WTC11 (cell line): ENCODE measurements at regions not wholly inside any gene's neighbourhood (a gene's known extent, or its start where the extent isn't known, plus 50 kb on each side); places are given as distances from the start of the nearest gene placed in this dataset.

Experiments used
- ATAC-seq: fragments of 200-7000 bp; cut with Tn5 transposase; 2 replicates; pipeline ENCODE4 v1.10.0; 2021; ENCODE audit warnings: mild to moderate bottlenecking, moderate library complexity
- CTCF ChIA-PET: fragments of 300-600 bp; sonication (Branson Sonifier 250); formaldehyde crosslinking; loops from one replicate; lab custom pipeline; 2021; ENCODE audit warnings: antibody characterized with exemption; lab: Charles Lee
- POLR2A ChIA-PET: fragments of 350-600 bp; sonication (Branson Sonifier 250); formaldehyde crosslinking; loops from one replicate; lab custom pipeline; 2021; ENCODE audit warnings: antibody characterized with exemption; lab: Charles Lee
- DNase-seq: peaks from one replicate; pipeline ENCODE4 v3.0.0; 2021; ENCODE audit warnings: low spot score
- H3K27ac Mint-ChIP-seq: 2 replicates; pipeline ENCODE4 v1.8.0; 2021; ENCODE audit warnings: mixed read lengths
- H3K27me3 Mint-ChIP-seq: 2 replicates; pipeline ENCODE4 v1.8.0; 2021; ENCODE audit warnings: low read depth, mild to moderate bottlenecking, moderate library complexity, mixed read lengths
- H3K36me3 Mint-ChIP-seq: 2 replicates; pipeline ENCODE4 v1.8.0; 2021; ENCODE audit warnings: mixed read lengths
- H3K4me1 Mint-ChIP-seq: 2 replicates; pipeline ENCODE4 v1.8.0; 2022; ENCODE audit warnings: mixed read lengths
- H3K4me3 Mint-ChIP-seq: 2 replicates; pipeline ENCODE4 v1.8.0; 2021; ENCODE audit warnings: mild to moderate bottlenecking, moderate library complexity, mixed read lengths
- H3K9me3 Mint-ChIP-seq: 2 replicates; pipeline ENCODE4 v1.8.0; 2021; ENCODE audit warnings: mixed read lengths
- ATF6 ChIP-seq: sonication (generic); formaldehyde crosslinking; IDR thresholded peaks from 2 replicates; pipeline ENCODE4 v1.8.1; 2023; ENCODE audit warnings: mild to moderate bottlenecking, missing genetic modification reagents
- CREM ChIP-seq: sonication (generic); formaldehyde crosslinking; IDR thresholded peaks from 2 replicates; pipeline ENCODE4 v1.8.1; 2022; ENCODE audit warnings: mild to moderate bottlenecking, missing genetic modification reagents, moderate library complexity
- E2F1 ChIP-seq: sonication (generic); formaldehyde crosslinking; IDR thresholded peaks from 2 replicates; pipeline ENCODE4 v1.8.0; 2022; ENCODE audit warnings: mild to moderate bottlenecking, missing genetic modification reagents
- E2F5 ChIP-seq: sonication (generic); formaldehyde crosslinking; IDR thresholded peaks from 2 replicates; pipeline ENCODE4 v1.8.1; 2022; ENCODE audit warnings: mild to moderate bottlenecking, moderate library complexity, missing genetic modification reagents
- ELF4 ChIP-seq: sonication (generic); formaldehyde crosslinking; IDR thresholded peaks from 2 replicates; pipeline ENCODE4 v1.8.1; 2022; ENCODE audit warnings: low read depth, mild to moderate bottlenecking, moderate library complexity, missing genetic modification reagents
- EMX1 ChIP-seq: fragments of 250-450 bp; sonication (Bioruptor Pico); IDR thresholded peaks from 2 replicates; pipeline ENCODE4 v1.8.0; 2021; ENCODE audit warnings: mild to moderate bottlenecking
- ERG ChIP-seq: fragments of 250-450 bp; sonication (Bioruptor Pico); IDR thresholded peaks from 2 replicates; pipeline ENCODE4 v1.8.0; 2021; ENCODE audit warnings: mild to moderate bottlenecking
- ESRRA ChIP-seq: sonication (generic); formaldehyde crosslinking; IDR thresholded peaks from 2 replicates; pipeline ENCODE4 v1.8.1; 2022; ENCODE audit warnings: mild to moderate bottlenecking, missing genetic modification reagents, borderline replicate concordance
- ETV6 ChIP-seq: sonication (generic); formaldehyde crosslinking; IDR thresholded peaks from 2 replicates; pipeline ENCODE4 v1.8.1; 2022; ENCODE audit warnings: mild to moderate bottlenecking, missing genetic modification reagents
- GABPB1 ChIP-seq: sonication (generic); formaldehyde crosslinking; IDR thresholded peaks from 2 replicates; pipeline ENCODE4 v1.8.1; 2023; ENCODE audit warnings: mild to moderate bottlenecking, missing genetic modification reagents
- KAT7 ChIP-seq: sonication (generic); formaldehyde crosslinking; IDR thresholded peaks from 2 replicates; pipeline ENCODE4 v1.8.1; 2023; ENCODE audit warnings: missing genetic modification reagents, mild to moderate bottlenecking, borderline replicate concordance
- NFATC4 ChIP-seq: fragments of 250-450 bp; sonication (Bioruptor Pico); IDR thresholded peaks from 2 replicates; pipeline ENCODE4 v1.9.0; 2021; ENCODE audit warnings: mild to moderate bottlenecking
- NFYB ChIP-seq: sonication (generic); formaldehyde crosslinking; conservative IDR thresholded peaks from 2 replicates; pipeline ENCODE4 v1.8.0; 2022; ENCODE audit warnings: low read depth, missing genetic modification reagents
- PRDM15 ChIP-seq: sonication (generic); formaldehyde crosslinking; IDR thresholded peaks from 2 replicates; pipeline ENCODE4 v1.8.0; 2022; ENCODE audit warnings: missing genetic modification reagents
- RORB ChIP-seq: fragments of 250-450 bp; sonication (Bioruptor Pico); IDR thresholded peaks from 2 replicates; pipeline ENCODE4 v1.9.0; 2021; ENCODE audit warnings: mild to moderate bottlenecking
- SMAD3 ChIP-seq: sonication (generic); formaldehyde crosslinking; IDR thresholded peaks from 2 replicates; pipeline ENCODE4 v1.8.0; 2022; ENCODE audit warnings: missing genetic modification reagents, mild to moderate bottlenecking, borderline replicate concordance
- TP53 ChIP-seq: sonication (generic); formaldehyde crosslinking; IDR thresholded peaks from 2 replicates; pipeline ENCODE4 v1.8.1; 2023; ENCODE audit warnings: mild to moderate bottlenecking, missing genetic modification reagents
- ZNF138 ChIP-seq: sonication (generic); formaldehyde crosslinking; conservative IDR thresholded peaks from 2 replicates; pipeline ENCODE4 v1.8.1; 2022; ENCODE audit warnings: mild to moderate bottlenecking, moderate library complexity, missing genetic modification reagents
- ZNF219 ChIP-seq: sonication (generic); formaldehyde crosslinking; IDR thresholded peaks from 2 replicates; pipeline ENCODE4 v1.8.0; 2023; ENCODE audit warnings: missing genetic modification reagents, mild to moderate bottlenecking, borderline replicate concordance
- ZNF281 ChIP-seq: sonication (generic); formaldehyde crosslinking; IDR thresholded peaks from 2 replicates; pipeline ENCODE4 v1.8.0; 2023; ENCODE audit warnings: mild to moderate bottlenecking, missing genetic modification reagents
- ZNF423 ChIP-seq: fragments of 250-450 bp; sonication (Bioruptor Pico); IDR thresholded peaks from 2 replicates; pipeline ENCODE4 v2.1.2; 2022; ENCODE audit warnings: mild to moderate bottlenecking, moderate library complexity
- ZNF512 ChIP-seq: sonication (generic); formaldehyde crosslinking; IDR thresholded peaks from 2 replicates; pipeline ENCODE4 v1.8.1; 2022; ENCODE audit warnings: missing genetic modification reagents, borderline replicate concordance

- no peak for TF ChIP-seq PRDM15 (CRISPR knock-in tag)
- no peak for TF ChIP-seq EMX1 (CRISPR knock-in tag)
- TF ChIP-seq ZNF423 (CRISPR knock-in tag) = no peak
Observed at GRCh38 chr9:102483651-102484050, 511.5 kb upstream of the CYLC2 start (continued).

GRCh38 chr9:102482776-102483175 lies 512.4 kb upstream of the CYLC2 start:
- TF ChIP-seq ZNF512 (CRISPR knock-in tag) = no peak
- TF ChIP-seq KAT7 (CRISPR knock-in tag) = no peak
- TF ChIP-seq CREM = no peak
- no peak for TF ChIP-seq ZNF219
- TF ChIP-seq ZNF138 (CRISPR knock-in tag) = no peak
- TF ChIP-seq ESRRA = no peak
- TF ChIP-seq RORB (CRISPR knock-in tag) = no peak
- ChIA-PET CTCF (no interaction called here), POLR2A (no interaction called here)
- H3K4me3 Mint-ChIP-seq = no peak overlapping the region
- ATAC-seq (no peak), DNase-seq (no peak)
- no peaks in the 10 kb centered on the region for H3K4me1 Mint-ChIP-seq
- H3K9me3 Mint-ChIP-seq = no peaks in the 10 kb centered on the region
- no peak overlapping the region for H3K27ac Mint-ChIP-seq
- no peaks in the 10 kb centered on the region for H3K36me3 Mint-ChIP-seq
- H3K27me3 Mint-ChIP-seq = no peaks in the 10 kb centered on the region

GRCh38 chr9:102479191-102479590 lies 515.9 kb upstream of the CYLC2 start:
- POLR2A ChIA-PET = no interaction called here
- no peak overlapping the region for H3K4me3 Mint-ChIP-seq
- no peak for DNase-seq
- no peaks in the 10 kb centered on the region for H3K9me3 Mint-ChIP-seq
- H3K36me3 Mint-ChIP-seq = no peaks in the 10 kb centered on the region
- no peak for ATAC-seq
- no peak for TF ChIP-seq ESRRA
- TF ChIP-seq NFYB (CRISPR knock-in tag) = no peak
- TF ChIP-seq GABPB1 (CRISPR knock-in tag) = no peak
- no peak for TF ChIP-seq ELF4 (CRISPR knock-in tag)
- no peak for TF ChIP-seq ZNF281 (CRISPR knock-in tag)
- no peak for TF ChIP-seq RORB (CRISPR knock-in tag)
- no peak for TF ChIP-seq TP53 (CRISPR knock-in tag)
- no peak for TF ChIP-seq ETV6 (CRISPR knock-in tag)
- TF ChIP-seq ERG (CRISPR knock-in tag) = no peak
- no peak for TF ChIP-seq ATF6 (CRISPR knock-in tag)
- TF ChIP-seq E2F1 (CRISPR knock-in tag) = no peak
- no peak for TF ChIP-seq NFATC4 (CRISPR knock-in tag)
- no peak for TF ChIP-seq E2F5 (CRISPR knock-in tag)
- TF ChIP-seq SMAD3 (CRISPR knock-in tag) = no peak
- H3K27me3 Mint-ChIP-seq = no peaks in the 10 kb centered on the region
- H3K27ac Mint-ChIP-seq = no peak overlapping the region
- CTCF ChIA-PET = no interaction called here
- no peaks in the 10 kb centered on the region for H3K4me1 Mint-ChIP-seq
